ENCODE measurements at regions not wholly inside any gene's neighbourhood (a gene's known extent, or its start where the extent isn't known, plus 50 kb on each side); places are given as distances from the start of the nearest gene placed in this dataset.

DNA sequence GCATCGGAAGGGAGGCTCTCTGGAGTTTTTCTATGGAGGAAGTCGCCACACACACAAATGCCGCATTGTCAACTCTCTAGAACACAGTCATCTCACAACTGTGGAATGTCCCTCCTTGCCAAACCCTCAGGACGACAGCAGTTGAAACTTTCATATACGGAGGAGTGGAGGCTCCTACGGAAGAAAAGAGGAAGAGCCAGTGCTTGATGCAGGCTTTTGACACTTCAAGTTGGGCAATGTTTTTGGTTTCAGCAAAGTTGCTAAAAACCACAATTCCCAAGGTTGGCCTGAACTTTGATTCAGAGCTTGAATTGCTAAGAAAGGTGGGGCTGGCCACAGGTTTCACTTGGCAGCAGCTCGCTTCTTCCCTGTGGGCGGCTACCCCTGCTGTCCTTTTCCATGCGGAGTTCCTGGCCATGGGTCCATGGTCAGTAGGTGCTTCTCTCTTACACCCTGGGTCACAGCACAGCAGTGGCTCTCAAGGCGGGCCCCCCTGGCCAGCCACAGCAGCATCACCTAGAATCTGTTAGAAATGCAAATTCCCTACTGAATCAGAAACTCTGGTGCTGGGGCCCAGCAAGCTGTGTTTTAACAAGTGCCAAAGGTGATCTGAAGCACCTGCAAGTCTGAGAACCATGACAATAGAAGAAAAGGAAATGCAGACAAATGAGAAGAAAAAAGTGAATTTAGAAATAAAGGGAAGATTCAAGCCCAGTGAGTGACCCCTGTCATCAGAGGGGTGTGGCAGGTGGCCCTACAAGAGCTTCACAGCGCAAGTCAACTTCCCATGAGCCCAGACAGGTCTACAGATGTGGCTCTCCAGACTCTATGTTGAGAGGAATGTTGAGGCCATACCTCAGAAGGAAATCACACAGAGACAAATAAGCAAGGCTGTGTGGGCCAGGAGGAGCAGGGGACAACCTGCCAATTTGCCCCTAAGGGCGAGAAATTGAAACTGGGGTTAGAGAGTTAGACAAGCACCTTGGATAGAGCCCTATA is 856.4 kb downstream of the RNF144A start:
- no peak for DNase-seq

DNA sequence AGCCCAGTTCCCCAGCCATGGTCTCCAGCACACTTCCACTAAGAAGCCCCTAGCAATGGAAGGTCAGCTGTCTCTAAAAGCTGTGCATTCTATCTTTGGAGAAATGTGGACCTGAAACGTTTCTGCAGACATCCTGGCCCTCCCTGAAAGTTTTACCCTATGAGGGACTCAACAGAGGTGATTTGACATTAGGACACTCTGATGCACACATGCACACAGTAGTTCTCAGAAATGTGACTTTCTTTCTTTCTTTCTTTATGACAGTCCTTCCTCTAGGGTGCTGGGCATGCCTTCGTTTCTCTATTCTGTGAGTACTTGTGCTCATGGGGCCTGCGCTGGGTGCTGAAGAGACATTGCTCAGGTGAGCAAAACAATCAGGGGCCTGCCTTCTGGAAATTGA is 857.3 kb downstream of the RNF144A start:
- no peak for DNase-seq

DNA sequence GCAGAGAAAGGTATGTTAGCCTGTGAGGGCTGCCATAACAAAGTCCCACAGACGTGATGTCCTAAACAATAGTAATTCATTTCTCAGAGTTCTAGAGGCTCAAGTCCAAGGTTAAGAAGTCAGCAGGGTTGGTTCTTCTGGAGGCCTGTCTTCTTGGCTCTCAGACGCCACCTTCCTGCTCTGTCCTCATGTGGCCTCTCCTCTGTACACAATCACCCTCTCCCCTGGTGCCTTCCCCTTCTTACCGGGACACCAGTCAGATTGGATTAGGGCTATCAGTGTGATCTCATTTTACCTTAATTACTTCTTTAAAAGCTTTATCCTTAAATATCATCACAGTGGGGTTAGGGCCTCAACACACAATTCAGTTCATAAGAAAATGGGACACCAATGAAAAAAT is 860.5 kb downstream of the RNF144A start:
- DNase-seq = no peak

DNA sequence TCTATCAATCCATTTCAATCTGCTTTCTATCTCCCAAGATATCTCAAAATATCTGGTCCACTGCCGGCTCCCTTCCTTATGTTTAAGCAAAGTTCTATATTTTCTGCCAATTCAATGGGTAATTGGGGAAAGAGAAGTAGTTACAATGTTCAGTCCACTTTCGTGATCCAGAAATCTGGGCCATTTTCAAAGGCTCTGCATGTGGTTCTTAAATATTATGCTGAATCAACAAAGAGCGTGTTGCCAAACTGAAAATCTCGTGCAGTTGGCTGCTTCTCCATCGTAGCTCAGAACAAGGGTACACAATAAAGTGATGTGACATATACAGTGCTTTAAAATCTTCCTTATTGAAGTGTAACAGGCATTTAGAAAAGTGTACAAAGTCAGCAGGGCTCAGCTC is 863.1 kb downstream of the RNF144A start:
- DNase-seq = no peak

DNA sequence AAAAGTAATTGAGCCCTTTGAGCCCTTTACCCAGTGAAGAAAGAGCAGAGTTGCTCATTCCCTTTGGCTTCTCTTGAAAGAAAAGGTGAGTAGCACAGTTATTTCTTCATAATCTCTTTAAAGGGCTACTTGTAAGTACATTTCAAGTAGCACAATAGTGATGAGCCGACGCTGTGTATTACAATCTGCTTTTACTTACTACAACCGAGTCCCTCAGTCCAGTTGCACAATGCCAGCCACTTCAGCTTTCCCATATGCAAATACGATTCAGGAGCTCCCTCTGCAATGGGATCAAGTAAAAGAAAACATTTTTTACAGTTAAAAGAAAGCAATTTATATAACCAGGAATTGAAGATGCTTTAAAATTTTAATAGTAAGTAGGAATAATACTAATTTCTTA is 868.5 kb downstream of the RNF144A start:
- no peak for DNase-seq

DNA sequence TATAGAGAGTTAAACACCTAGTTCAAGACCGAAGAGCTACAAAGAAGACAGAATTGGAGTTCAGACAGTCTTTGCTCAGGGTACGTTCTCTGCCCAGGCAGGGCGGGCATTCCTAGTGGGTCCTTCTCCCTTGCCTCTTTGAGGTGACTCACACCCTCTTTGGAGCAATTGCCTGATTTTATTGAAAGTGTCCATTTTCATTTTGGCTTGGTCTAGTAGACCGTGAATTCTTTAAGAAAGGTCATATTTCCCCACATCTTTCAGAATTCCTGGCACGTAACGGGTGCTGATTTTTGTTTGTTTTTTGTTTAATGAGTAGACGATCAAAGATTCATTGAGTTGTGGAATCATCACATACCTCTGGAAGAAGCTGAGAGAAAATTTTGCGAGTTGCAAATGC is 871.5 kb downstream of the RNF144A start:
- DNase-seq = no peak

DNA sequence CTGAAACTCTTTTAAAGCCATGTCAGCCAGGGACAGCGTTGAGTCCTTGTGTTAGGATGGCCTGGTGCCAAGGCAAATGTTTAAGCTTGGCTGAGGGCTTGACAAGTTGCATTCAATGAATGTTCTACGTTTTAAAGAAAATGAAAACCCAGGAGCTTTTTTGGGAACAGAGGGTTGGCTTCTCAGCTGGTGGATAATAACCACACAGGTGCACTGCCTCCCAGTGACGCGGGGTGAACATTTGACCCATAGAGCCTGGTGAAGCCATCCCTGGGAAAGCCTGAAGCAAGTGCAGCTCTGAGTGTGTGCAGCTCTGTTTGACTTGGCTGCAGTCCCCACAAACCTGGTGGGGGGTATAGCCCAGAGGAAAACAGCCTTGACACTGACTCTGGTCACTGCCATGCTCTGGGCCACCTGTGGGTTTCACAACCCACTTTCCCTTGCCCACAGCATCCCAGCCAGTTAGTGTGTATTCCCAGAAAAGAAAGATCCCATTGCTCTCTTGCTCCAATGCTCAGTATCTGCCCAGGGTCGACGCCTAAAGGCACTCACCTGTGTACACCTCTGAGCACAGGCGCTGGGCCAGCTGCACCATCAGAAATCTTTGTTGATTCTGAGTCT is 874.9 kb downstream of the RNF144A start:
- DNase-seq = no peak

DNA sequence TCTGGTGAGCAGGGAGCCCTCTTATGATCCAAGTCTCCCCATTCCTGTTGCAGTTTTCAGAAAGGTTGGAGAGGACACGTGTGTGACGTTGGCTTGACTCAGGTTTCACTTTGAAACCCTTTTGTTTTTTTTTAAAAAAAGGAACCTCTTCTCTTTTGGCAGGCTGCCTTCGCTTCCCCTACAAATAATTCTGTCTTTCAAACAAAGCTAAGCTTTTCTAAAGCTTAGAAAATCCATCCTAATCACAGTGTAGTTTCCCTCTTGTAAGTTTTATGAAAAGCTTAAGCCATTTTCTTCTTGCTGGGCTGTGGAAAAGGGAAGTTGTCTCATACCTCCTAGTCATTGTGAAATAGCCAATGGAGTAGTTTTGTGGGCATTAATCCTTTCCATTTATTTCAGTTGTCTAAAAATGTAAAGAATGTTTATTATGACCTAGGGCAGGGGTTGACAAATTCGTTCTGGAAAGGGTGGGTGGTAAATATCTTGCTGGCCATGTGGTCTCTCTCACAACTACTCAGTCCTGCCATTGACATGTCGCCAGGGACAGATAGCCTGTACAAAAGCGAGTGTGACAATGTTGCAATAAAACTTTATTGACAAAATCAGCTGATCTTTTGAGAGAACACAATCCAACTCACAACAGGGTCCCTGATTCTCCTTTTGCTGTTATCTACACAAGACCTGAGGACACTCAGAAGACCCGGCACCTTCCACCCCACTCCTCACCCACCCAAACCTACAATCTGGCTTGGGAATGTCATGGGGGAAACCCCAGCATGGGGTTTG is 878.8 kb downstream of the RNF144A start:
- DNase-seq = no peak

DNA sequence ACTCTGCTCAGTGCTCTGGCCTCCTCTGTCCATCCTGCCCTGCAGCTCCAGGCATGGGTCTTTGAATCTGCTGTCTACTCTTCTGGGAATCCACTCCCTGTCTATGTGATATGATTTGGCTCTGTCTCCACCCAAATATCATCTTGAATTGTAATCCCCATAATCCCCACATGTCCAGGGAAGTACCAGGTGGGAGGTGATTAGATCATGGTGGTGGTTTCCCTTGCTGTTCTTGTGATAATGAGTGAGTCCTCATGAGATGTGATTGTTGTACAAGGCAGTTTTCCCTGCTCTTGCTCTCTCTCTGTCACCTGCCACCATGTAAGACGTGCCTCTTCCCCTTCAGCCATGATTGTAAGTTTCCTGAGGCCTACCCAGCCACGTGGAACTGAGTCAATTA is 881.8 kb upstream of the ID2 start:
- no peak for DNase-seq

DNA sequence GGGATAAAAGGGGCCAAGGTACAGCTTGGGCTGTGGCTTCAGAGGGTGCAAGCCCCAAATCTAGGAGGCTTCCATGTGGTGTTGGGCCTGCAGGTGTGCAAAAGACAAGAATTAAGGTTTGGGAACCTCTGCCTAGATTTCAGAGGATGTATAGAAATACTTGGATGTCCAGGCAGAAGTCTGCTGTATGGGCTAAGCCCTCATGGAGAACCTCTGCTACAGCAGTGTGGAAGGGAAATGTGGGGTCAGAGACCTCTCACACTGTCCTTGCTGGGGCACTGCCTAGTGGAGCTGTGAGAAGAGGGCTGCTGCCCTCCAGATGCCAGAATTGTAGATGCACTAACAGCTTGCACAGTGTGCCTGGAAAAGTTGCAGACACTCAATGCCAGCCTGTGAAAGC is 880.6 kb upstream of the ID2 start:
- no peak for DNase-seq

DNA sequence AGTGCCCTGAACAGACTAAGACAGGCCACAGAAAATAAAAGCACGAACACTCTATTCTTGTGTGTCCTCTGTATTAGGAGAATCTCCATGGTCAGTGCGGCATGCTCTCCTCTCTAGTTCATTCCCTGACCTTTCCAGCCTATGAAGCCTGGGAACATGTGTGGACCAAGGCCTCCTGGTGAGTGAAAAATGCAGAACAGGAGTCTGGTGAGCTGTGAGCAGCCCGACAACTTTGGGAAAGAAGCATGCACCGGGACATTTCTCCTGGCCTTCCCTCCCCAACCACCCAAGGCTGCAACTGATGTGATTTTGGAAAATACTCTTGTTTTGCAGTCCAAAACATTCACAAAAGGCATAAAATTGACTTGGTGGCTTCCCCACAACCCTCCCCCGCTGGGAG is 878.3 kb upstream of the ID2 start:
- DNase-seq = no peak

DNA sequence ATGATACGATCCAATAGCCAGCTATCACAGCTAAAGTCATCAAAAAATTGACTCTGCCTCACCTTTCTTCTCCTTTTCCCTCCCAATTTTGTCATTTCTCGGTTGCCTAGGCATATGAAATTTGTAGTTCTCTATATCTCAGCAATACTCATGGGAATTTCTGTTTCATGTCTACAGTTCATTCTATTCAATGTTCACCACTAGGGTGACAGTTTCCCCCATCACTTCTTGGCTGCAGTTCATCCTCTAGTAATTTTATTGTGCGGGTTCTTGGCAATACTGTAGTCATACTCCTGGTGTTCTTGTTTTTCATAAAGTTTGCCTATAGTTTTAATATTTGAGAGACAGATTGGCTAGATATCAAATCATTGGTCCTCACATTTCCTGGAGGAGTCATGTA is 872.2 kb upstream of the ID2 start:
- no peak for DNase-seq

DNA sequence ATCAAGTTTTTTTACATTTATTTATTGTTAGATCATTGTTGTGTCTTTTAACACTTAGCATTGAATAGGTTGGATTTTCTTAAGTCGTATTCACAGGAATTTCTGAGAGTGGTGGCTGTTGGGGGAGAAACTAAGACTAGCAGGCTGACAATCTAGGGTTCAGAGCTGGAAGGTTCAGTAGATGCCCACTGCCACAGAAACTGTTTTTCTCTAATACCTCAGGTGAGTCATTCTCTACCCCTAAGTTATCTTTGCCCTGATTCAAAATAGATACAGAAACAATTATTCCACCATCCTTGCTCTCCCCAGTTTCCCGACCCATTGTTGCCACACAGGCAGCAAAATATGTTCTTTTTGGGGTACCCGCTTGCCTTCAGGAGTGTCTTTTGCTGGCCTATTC is 870.8 kb upstream of the ID2 start:
- no peak for DNase-seq

DNA sequence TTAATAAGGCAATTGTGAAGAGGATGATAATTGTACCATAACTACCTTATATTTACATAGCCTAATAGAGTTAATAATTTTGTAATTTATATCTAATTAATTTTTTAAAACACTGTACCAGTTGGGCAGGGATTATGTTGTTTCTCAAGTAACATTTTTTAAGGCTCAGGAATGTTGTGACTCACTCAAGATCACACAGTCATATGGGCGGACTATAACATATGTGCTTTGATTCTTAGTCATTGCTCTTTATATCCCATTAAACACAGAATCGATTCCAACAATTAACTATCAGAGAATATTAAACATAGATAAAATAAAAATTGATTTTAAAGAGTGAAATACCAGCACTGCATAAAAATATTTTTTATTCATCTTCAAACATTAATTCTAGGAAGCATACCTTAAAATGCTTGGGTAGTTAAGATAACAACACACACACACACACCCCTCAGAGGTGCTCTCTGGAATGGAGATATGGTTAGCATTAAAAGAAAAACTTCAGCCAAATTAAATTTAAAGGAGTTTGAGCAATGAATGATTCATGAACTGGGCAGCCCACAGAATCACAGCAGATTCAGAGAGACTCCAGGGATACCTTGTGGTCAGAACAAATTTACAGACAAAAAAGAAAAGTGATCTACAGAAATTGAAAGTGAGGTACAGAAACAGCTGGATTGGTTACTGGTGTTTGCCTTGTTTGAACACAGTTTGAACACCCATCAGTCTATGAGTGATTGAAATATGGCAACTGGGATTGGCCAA is 869.4 kb upstream of the ID2 start:
- DNase-seq = no peak

DNA sequence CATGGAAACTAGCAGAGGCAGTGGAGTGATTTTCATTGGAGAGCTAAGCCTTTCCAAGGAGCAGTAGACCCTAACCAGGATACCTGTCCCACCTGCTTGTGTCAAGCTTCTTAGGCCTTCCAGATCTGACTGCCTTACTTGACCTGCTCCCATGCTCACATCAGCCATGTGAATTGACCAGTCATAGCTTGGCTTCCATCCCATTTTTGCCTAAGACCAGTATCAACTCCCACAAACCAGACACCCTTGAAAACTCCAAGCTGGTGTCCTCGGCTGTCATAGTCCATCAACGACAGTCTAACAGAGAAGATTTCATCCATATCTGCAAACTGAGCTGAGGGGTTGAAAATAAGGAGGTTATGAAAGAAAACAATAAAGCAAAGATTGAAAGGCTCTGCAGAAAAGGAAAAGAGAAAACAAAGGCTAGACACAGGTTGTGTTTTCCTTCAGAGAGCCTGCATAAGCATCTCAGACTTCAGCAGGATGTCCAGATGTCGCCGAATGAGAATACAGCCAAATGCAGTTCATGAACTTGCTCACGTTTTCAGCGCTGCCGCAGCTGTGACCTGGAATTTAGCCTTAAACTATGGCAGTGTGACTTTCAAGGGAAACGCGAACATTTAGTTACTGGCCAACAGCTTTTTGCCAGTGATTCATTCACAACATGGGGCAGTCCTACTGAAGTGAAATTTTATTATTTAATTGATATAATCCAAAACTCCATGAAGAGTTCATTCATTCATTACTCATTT is 868.1 kb upstream of the ID2 start:
- no peak for DNase-seq

DNA sequence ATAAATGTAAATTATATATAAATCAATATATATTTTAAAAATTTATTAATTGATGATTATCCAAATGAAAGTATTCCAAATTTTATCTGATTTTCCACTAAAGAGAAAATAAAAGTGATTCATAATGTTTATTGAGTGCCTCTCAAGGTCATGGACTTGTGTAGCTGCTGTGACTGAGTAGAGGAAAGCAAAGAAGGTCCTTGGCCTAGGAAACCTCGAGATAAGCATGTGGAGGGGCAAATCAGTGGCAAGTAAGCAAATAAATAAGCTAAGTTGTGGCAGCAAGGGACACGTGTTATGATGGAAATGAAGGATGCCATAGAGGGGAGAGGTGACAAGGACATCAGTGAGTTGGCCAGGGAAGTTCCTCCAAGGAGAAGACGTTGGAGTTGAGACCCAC is 866.1 kb upstream of the ID2 start:
- DNase-seq = no peak

DNA sequence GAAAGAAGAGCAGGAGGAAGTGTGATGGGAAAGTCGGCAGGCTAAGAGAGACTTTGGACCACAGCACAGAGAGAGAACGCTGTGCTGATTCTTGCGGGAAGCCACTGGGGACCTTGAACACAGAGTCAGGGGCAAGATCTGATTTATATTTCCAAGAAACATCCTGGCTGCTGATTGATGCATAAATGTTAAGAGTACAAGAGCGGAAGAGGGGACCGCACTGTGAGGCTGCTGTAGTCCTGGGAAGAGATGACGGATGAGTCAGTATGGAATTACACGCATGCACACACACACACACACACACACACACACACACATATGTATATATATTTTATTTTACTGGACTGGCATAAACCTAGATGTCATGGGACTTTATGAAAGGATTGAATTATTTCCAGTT is 865.6 kb upstream of the ID2 start:
- no peak for DNase-seq

DNA sequence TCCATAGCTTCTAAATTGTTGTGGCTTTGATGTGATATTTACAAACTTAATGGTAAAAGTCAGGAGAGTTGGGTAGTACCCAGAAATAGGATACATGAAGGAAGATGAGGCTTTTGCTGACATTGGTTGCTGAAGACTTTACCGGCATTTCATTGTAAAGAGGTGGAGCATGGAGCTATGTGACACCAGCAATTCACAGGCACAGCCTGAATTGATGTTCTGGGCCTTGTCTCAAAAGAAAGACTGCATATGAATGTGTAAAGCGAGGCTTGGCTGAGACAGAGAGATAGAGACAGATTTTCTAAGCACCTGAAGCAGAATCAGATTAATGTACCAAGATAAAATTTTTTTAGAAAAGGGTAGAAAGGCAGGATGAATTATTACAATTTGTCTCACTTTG is 864.9 kb upstream of the ID2 start:
- no peak for DNase-seq

DNA sequence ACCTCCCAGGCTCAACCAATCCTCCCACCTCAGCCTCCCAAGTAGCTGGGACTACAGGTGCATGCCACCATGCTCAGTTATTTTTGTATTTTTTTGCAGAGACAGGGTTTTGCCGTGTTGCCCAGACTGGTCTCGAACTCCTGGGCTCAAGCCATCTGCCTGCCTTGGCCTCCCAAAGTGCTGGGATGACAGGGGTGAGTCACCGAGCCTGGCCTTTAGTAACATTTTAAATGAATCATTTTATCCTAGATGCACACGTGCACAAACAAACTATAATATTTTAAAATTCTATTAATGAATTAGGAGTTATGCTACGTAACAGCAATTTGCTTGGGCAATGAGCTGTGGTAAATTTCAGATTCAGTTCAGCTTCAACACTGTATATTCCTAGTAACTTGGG is 862.5 kb upstream of the ID2 start:
- DNase-seq = no peak

DNA sequence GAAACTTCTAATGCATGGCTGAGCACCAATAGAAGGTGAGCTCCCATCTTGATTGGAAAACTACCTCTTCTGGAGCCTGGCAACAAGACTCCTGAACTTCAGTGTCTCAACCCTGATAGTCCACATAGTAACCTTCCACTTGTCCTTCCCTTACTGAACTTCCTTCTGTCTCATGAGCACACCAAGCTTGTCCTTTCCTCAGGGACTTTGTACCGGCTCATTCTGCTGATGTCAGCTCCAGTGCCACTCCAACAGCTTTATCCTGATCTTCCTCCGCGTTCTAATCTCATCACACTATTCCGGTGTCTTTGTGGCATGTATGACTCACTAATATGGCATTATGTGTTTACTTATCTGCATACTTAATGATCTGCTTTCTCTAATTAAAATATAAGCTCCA is 862.0 kb upstream of the ID2 start:
- DNase-seq = no peak

DNA sequence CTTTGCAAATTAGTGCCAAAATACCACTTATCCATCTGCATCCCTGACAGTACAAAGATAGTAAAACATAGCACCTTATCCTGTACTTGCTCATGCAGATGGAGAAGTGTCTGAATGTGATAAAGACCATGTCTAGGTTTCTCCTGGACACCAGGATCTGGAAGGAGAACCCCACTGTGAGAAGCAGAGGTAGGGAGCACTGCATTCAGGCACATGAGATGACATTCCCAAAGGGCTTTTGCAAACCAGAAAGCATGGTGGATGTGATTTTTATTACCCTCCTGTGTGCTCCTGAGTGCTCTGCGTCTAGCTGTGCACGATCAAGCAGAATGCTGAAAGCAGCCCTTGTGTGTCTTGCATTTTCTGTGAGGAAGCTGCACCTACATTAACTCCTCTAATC is 857.6 kb upstream of the ID2 start:
- DNase-seq = no peak
